ENCODE measurements at regions not wholly inside any gene's neighbourhood (a gene's known extent, or its start where the extent isn't known, plus 50 kb on each side); places are given as distances from the start of the nearest gene placed in this dataset.

GRCh38 chr1:82348487-82348886 lies 547.8 kb downstream of the ADGRL2 start:
- no peak overlapping the region for H3K27ac ChIP-seq (ENCODE audit: low read depth in 1 of 2, low read length in 1 of 2)
- H3K4me3 ChIP-seq (ENCODE audit: low read length in 2 of 2): no peak overlapping the region
- H3K27me3 ChIP-seq (ENCODE audit: control insufficient read depth in 2 of 2, insufficient read depth in 1 of 2, low read length in 1 of 2): no peaks in the 10 kb centered on the region
- no peaks in the 10 kb centered on the region for H3K9me3 ChIP-seq (ENCODE audit: control insufficient read depth in 2 of 2, insufficient read depth in 1 of 2, low read length in 1 of 2)
- DNase-seq (ENCODE audit: low read depth in 6 of 9, low spot score in 9 of 9): no peak
- no peaks in the 10 kb centered on the region for H3K4me1 ChIP-seq (ENCODE audit: control insufficient read depth in 2 of 2, insufficient read depth in 2 of 2, low read length in 2 of 2)
- WGBS: over 99% methylated on average over 2 of the region's 2 CpGs
- no peaks in the 10 kb centered on the region for H3K36me3 ChIP-seq (ENCODE audit: control insufficient read depth in 2 of 2, insufficient read depth in 2 of 2, low read length in 1 of 2)

- Histone ChIP-seq H3K9me3 (ENCODE audit: control insufficient read depth in 2 of 2, insufficient read depth in 1 of 2, low read length in 1 of 2) (no peaks in the 10 kb centered on the region), H3K27ac (ENCODE audit: low read depth in 1 of 2, low read length in 1 of 2) (no peak overlapping the region)
- WGBS: 85% methylated on average over 4 of the region's 4 CpGs
Observed at GRCh38 chr1:82346141-82346540, 545.4 kb downstream of the ADGRL2 start.

GRCh38 chr1:82343381-82343780 lies 542.6 kb downstream of the ADGRL2 start:
- Histone ChIP-seq H3K27ac (ENCODE audit: low read depth in 1 of 2, low read length in 1 of 2) (no peak overlapping the region), H3K36me3 (ENCODE audit: control insufficient read depth in 2 of 2, insufficient read depth in 2 of 2, low read length in 1 of 2) (no peaks in the 10 kb centered on the region), H3K4me3 (ENCODE audit: low read length in 2 of 2) (no peak overlapping the region), H3K9me3 (ENCODE audit: control insufficient read depth in 2 of 2, insufficient read depth in 1 of 2, low read length in 1 of 2) (no peaks in the 10 kb centered on the region), H3K27me3 (ENCODE audit: control insufficient read depth in 2 of 2, insufficient read depth in 1 of 2, low read length in 1 of 2) (no peaks in the 10 kb centered on the region), H3K4me1 (ENCODE audit: control insufficient read depth in 2 of 2, insufficient read depth in 2 of 2, low read length in 2 of 2) (no peaks in the 10 kb centered on the region)
- WGBS: 97% methylated on average over 2 of the region's 2 CpGs
- no peak for DNase-seq (ENCODE audit: low read depth in 6 of 9, low spot score in 9 of 9)

More at GRCh38 chr1:82346141-82346540, 545.4 kb downstream of the ADGRL2 start:
- Histone ChIP-seq H3K4me3 (ENCODE audit: low read length in 2 of 2) (no peak overlapping the region), H3K27me3 (ENCODE audit: control insufficient read depth in 2 of 2, insufficient read depth in 1 of 2, low read length in 1 of 2) (no peaks in the 10 kb centered on the region), H3K36me3 (ENCODE audit: control insufficient read depth in 2 of 2, insufficient read depth in 2 of 2, low read length in 1 of 2) (no peaks in the 10 kb centered on the region), H3K4me1 (ENCODE audit: control insufficient read depth in 2 of 2, insufficient read depth in 2 of 2, low read length in 2 of 2) (no peaks in the 10 kb centered on the region)
- DNase-seq (ENCODE audit: low read depth in 6 of 9, low spot score in 9 of 9): no peak

GRCh38 chr1:82337635-82338034 lies 536.9 kb downstream of the ADGRL2 start:
- H3K4me3 ChIP-seq (ENCODE audit: low read length in 2 of 2): no peak overlapping the region
- no peak overlapping the region for H3K27ac ChIP-seq (ENCODE audit: low read depth in 1 of 2, low read length in 1 of 2)
- no peaks in the 10 kb centered on the region for H3K4me1 ChIP-seq (ENCODE audit: control insufficient read depth in 2 of 2, insufficient read depth in 2 of 2, low read length in 2 of 2)
- no peaks in the 10 kb centered on the region for H3K36me3 ChIP-seq (ENCODE audit: control insufficient read depth in 2 of 2, insufficient read depth in 2 of 2, low read length in 1 of 2)
- H3K27me3 ChIP-seq (ENCODE audit: control insufficient read depth in 2 of 2, insufficient read depth in 1 of 2, low read length in 1 of 2): no peaks in the 10 kb centered on the region
- WGBS: 87% methylated on average over 1 of the region's 1 CpG
- no peak for DNase-seq (ENCODE audit: low read depth in 6 of 9, low spot score in 9 of 9)
- no peaks in the 10 kb centered on the region for H3K9me3 ChIP-seq (ENCODE audit: control insufficient read depth in 2 of 2, insufficient read depth in 1 of 2, low read length in 1 of 2)

- Histone ChIP-seq H3K4me3 (ENCODE audit: low read length in 2 of 2) (no peak overlapping the region), H3K27ac (ENCODE audit: low read depth in 1 of 2, low read length in 1 of 2) (no peak overlapping the region), H3K9me3 (ENCODE audit: control insufficient read depth in 2 of 2, insufficient read depth in 1 of 2, low read length in 1 of 2) (peaks cover 0 to 8% of the 10 kb centered on the region in 2 donors), H3K4me1 (ENCODE audit: control insufficient read depth in 2 of 2, insufficient read depth in 2 of 2, low read length in 2 of 2) (no peaks in the 10 kb centered on the region), H3K27me3 (ENCODE audit: control insufficient read depth in 2 of 2, insufficient read depth in 1 of 2, low read length in 1 of 2) (no peaks in the 10 kb centered on the region), H3K36me3 (ENCODE audit: control insufficient read depth in 2 of 2, insufficient read depth in 2 of 2, low read length in 1 of 2) (no peaks in the 10 kb centered on the region)
- WGBS: 90% methylated on average over 3 of the region's 3 CpGs
- no peak for DNase-seq (ENCODE audit: low read depth in 6 of 9, low spot score in 9 of 9)
Observed at GRCh38 chr1:82330330-82330729, 529.6 kb downstream of the ADGRL2 start.

GRCh38 chr1:82329226-82329625 lies 528.5 kb downstream of the ADGRL2 start:
- Histone ChIP-seq H3K27me3 (ENCODE audit: control insufficient read depth in 2 of 2, insufficient read depth in 1 of 2, low read length in 1 of 2) (no peaks in the 10 kb centered on the region), H3K4me3 (ENCODE audit: low read length in 2 of 2) (no peak overlapping the region), H3K9me3 (ENCODE audit: control insufficient read depth in 2 of 2, insufficient read depth in 1 of 2, low read length in 1 of 2) (peaks cover 0 to 8% of the 10 kb centered on the region in 2 donors), H3K27ac (ENCODE audit: low read depth in 1 of 2, low read length in 1 of 2) (no peak overlapping the region), H3K4me1 (ENCODE audit: control insufficient read depth in 2 of 2, insufficient read depth in 2 of 2, low read length in 2 of 2) (no peaks in the 10 kb centered on the region), H3K36me3 (ENCODE audit: control insufficient read depth in 2 of 2, insufficient read depth in 2 of 2, low read length in 1 of 2) (no peaks in the 10 kb centered on the region)
- no peak for DNase-seq (ENCODE audit: low read depth in 6 of 9, low spot score in 9 of 9)
- WGBS: 95% methylated on average over 6 of the region's 6 CpGs

- no peak overlapping the region for H3K4me3 ChIP-seq (ENCODE audit: low read length in 2 of 2)
- H3K27me3 ChIP-seq (ENCODE audit: control insufficient read depth in 2 of 2, insufficient read depth in 1 of 2, low read length in 1 of 2): no peaks in the 10 kb centered on the region
- WGBS: 93% methylated on average over 3 of the region's 3 CpGs
- H3K9me3 ChIP-seq (ENCODE audit: control insufficient read depth in 2 of 2, insufficient read depth in 1 of 2, low read length in 1 of 2): no peaks in the 10 kb centered on the region
- no peak overlapping the region for H3K27ac ChIP-seq (ENCODE audit: low read depth in 1 of 2, low read length in 1 of 2)
- DNase-seq (ENCODE audit: low read depth in 6 of 9, low spot score in 9 of 9): no peak
- no peaks in the 10 kb centered on the region for H3K4me1 ChIP-seq (ENCODE audit: control insufficient read depth in 2 of 2, insufficient read depth in 2 of 2, low read length in 2 of 2)
- no peaks in the 10 kb centered on the region for H3K36me3 ChIP-seq (ENCODE audit: control insufficient read depth in 2 of 2, insufficient read depth in 2 of 2, low read length in 1 of 2)
Observed at GRCh38 chr1:82323144-82323841, 522.6 kb downstream of the ADGRL2 start.

GRCh38 chr1:82321794-82322193 lies 521.1 kb downstream of the ADGRL2 start:
- no peaks in the 10 kb centered on the region for H3K9me3 ChIP-seq (ENCODE audit: control insufficient read depth in 2 of 2, insufficient read depth in 1 of 2, low read length in 1 of 2)
- H3K36me3 ChIP-seq (ENCODE audit: control insufficient read depth in 2 of 2, insufficient read depth in 2 of 2, low read length in 1 of 2): no peaks in the 10 kb centered on the region
- no peaks in the 10 kb centered on the region for H3K4me1 ChIP-seq (ENCODE audit: control insufficient read depth in 2 of 2, insufficient read depth in 2 of 2, low read length in 2 of 2)
- no peaks in the 10 kb centered on the region for H3K27me3 ChIP-seq (ENCODE audit: control insufficient read depth in 2 of 2, insufficient read depth in 1 of 2, low read length in 1 of 2)
- no peak overlapping the region for H3K4me3 ChIP-seq (ENCODE audit: low read length in 2 of 2)
- 100% methylated on average over 1 of the region's 1 CpG for WGBS
- H3K27ac ChIP-seq (ENCODE audit: low read depth in 1 of 2, low read length in 1 of 2): no peak overlapping the region
- no peak for DNase-seq (ENCODE audit: low read depth in 6 of 9, low spot score in 9 of 9)

GRCh38 chr1:82319546-82319945 lies 518.8 kb downstream of the ADGRL2 start:
- no peak overlapping the region for H3K4me3 ChIP-seq (ENCODE audit: low read length in 2 of 2)
- no peaks in the 10 kb centered on the region for H3K27me3 ChIP-seq (ENCODE audit: control insufficient read depth in 2 of 2, insufficient read depth in 1 of 2, low read length in 1 of 2)
- no peaks in the 10 kb centered on the region for H3K9me3 ChIP-seq (ENCODE audit: control insufficient read depth in 2 of 2, insufficient read depth in 1 of 2, low read length in 1 of 2)
- H3K4me1 ChIP-seq (ENCODE audit: control insufficient read depth in 2 of 2, insufficient read depth in 2 of 2, low read length in 2 of 2): no peaks in the 10 kb centered on the region
- DNase-seq (ENCODE audit: low read depth in 6 of 9, low spot score in 9 of 9): no peak
- H3K36me3 ChIP-seq (ENCODE audit: control insufficient read depth in 2 of 2, insufficient read depth in 2 of 2, low read length in 1 of 2): no peaks in the 10 kb centered on the region
- H3K27ac ChIP-seq (ENCODE audit: low read depth in 1 of 2, low read length in 1 of 2): no peak overlapping the region
